GM12891 (cell line): ENCODE measurements at regions not wholly inside any gene's neighbourhood (a gene's known extent, or its start where the extent isn't known, plus 50 kb on each side); places are given as distances from the start of the nearest gene placed in this dataset.

Experiments used
- PAX5 ChIP-seq: IDR thresholded peaks from 2 replicates; pipeline ENCODE4 v1.6.1; 2011; ENCODE audit warnings: low read length, moderate library complexity, mild to moderate bottlenecking; ENCODE audit not compliant: insufficient read depth, severe bottlenecking
- POLR2A ChIP-seq: IDR thresholded peaks from 2 replicates; pipeline ENCODE4 v1.6.1; 2011; ENCODE audit warnings: low read depth, low read length, control low read depth
- POLR2AphosphoS5 ChIP-seq: IDR thresholded peaks from 2 replicates; pipeline ENCODE4 v1.6.1; 2011; ENCODE audit warnings: low read depth, low read length, control low read depth
- TAF1 ChIP-seq: IDR thresholded peaks from 2 replicates; pipeline ENCODE4 v1.6.1; 2011; ENCODE audit warnings: low read depth, low read length, control low read depth

- TF ChIP-seq POLR2A (no peak), POLR2AphosphoS5 (no peak), TAF1 (no peak), PAX5 (no peak)
These were observed 49.9 kb upstream of the DIP2C start for GRCh38 chr10:739403-739802.
